MM.1S (cell line): ENCODE measurements at regions not wholly inside any gene's neighbourhood (a gene's known extent, or its start where the extent isn't known, plus 50 kb on each side); places are given as distances from the start of the nearest gene placed in this dataset.

Experiments
- DNase-seq: peaks from one replicate; pipeline ENCODE4 v3.0.0-alpha.2; 2015
- H2AFZ ChIP-seq: fragments of 300-600 bp; sonication (generic); 2 replicates; pipeline ENCODE4 v1.6.0; 2016; ENCODE audit warnings: antibody characterized with exemption, low read length
- H3F3A ChIP-seq: fragments of 300-600 bp; sonication (generic); 2 replicates; pipeline ENCODE4 v1.6.1; 2016; ENCODE audit warnings: mild to moderate bottlenecking, antibody characterized with exemption, low read length, moderate library complexity, mixed read lengths; ENCODE audit not compliant: insufficient read depth
- H3K27ac ChIP-seq: fragments of 300-600 bp; sonication (generic); 2 replicates; pipeline ENCODE4 v1.5.1; 2016; ENCODE audit warnings: mild to moderate bottlenecking, low read length
- H3K27me3 ChIP-seq: fragments of 300-600 bp; sonication (generic); replicated peaks from 2 replicates; pipeline ENCODE4 v1.6.0; 2016; ENCODE audit warnings: low read length; ENCODE audit not compliant: insufficient read depth
- H3K36me3 ChIP-seq: fragments of 300-600 bp; sonication (generic); replicated peaks from 2 replicates; pipeline ENCODE4 v1.6.1; 2016; ENCODE audit warnings: mild to moderate bottlenecking, low read length, mixed read lengths; ENCODE audit not compliant: insufficient read depth
- H3K4me1 ChIP-seq: fragments of 300-600 bp; sonication (generic); 2 replicates; pipeline ENCODE4 v1.6.1; 2016; ENCODE audit warnings: low read length, mixed read lengths
- H3K4me2 ChIP-seq: fragments of 300-600 bp; sonication (generic); 2 replicates; pipeline ENCODE4 v1.6.0; 2016; ENCODE audit warnings: low read depth, low read length
- H3K4me3 ChIP-seq: fragments of 300-600 bp; sonication (generic); 2 replicates; pipeline ENCODE4 v1.5.1; 2016; ENCODE audit warnings: low read length, mixed read lengths
- H3K79me2 ChIP-seq: fragments of 300-600 bp; sonication (generic); 2 replicates; pipeline ENCODE4 v1.6.1; 2016; ENCODE audit warnings: mixed run types, low read length, mixed read lengths
- H3K9ac ChIP-seq: fragments of 300-600 bp; sonication (generic); 2 replicates; pipeline ENCODE4 v1.6.1; 2016; ENCODE audit warnings: low read length, mixed read lengths
- H3K9me2 ChIP-seq: fragments of 300-600 bp; sonication (generic); replicated peaks from 2 replicates; pipeline ENCODE4 v1.6.1; 2016; ENCODE audit warnings: mild to moderate bottlenecking, low read length, mixed read lengths; ENCODE audit not compliant: insufficient read depth
- H3K9me3 ChIP-seq: fragments of 300-600 bp; sonication (generic); replicated peaks from 2 replicates; pipeline ENCODE4 v1.6.1; 2016; ENCODE audit warnings: mild to moderate bottlenecking, low read length, mixed read lengths; ENCODE audit not compliant: insufficient read depth
- H4K20me1 ChIP-seq: fragments of 300-600 bp; sonication (generic); 2 replicates; pipeline ENCODE4 v1.6.1; 2016; ENCODE audit warnings: mild to moderate bottlenecking, low read length, moderate library complexity, mixed read lengths; ENCODE audit not compliant: insufficient read depth
- EZH2 ChIP-seq: fragments of 300-600 bp; sonication (generic); optimal IDR thresholded peaks from 2 replicates; pipeline ENCODE3; 2017; ENCODE audit warnings: low read depth, mild to moderate bottlenecking, antibody characterized with exemption, low read length, mixed read lengths
- EZH2phosphoT487 ChIP-seq: fragments of 300-600 bp; sonication (generic); IDR thresholded peaks from 2 replicates; pipeline ENCODE4 v1.6.1; 2018; ENCODE audit warnings: antibody characterized with exemption, low read length
- TF ChIP-seq, protein P1 (sequence below): fragments of 300-600 bp; sonication (generic); IDR thresholded peaks from 2 replicates; pipeline ENCODE4 v1.5.1; 2016; ENCODE audit warnings: antibody characterized with exemption, low read length, mixed read lengths

DNA sequence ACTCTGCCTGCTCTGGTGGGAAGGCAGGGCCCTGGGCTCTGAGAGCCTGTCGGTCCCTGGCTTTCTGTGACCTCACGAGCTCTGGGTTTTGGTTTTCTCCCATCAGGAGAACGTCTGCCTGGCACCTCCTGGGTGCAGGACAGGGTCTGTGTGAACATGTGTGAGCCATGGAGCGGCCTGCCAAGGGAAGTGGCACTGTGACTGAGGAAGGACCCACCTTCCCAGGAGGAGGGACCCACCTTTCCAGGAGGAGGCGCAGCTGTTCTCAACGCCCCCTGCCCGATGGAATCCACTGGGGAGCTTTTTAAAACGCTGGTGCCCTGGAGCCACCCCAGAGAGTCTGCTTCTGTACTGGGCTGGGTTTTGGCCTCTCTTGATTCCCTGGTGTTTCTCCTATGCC, 168.7 kb downstream of the GLI2 start:
- Histone ChIP-seq H3K4me1 (no peaks in the 10 kb centered on the region), H3F3A (no peaks in the 10 kb centered on the region), H4K20me1 (no peaks in the 10 kb centered on the region), H3K9me3 (no peaks in the 10 kb centered on the region), H3K27me3 (no peaks in the 10 kb centered on the region), H3K79me2 (no peaks in the 10 kb centered on the region), H3K27ac (no peak overlapping the region), H3K4me3 (no peak overlapping the region), H3K36me3 (no peaks in the 10 kb centered on the region), H3K9ac (no peak overlapping the region), H3K9me2 (no peaks in the 10 kb centered on the region), H2AFZ (no peak overlapping the region), H3K4me2 (no peak overlapping the region)
- no peak for DNase-seq
- TF ChIP-seq, protein P1, sequence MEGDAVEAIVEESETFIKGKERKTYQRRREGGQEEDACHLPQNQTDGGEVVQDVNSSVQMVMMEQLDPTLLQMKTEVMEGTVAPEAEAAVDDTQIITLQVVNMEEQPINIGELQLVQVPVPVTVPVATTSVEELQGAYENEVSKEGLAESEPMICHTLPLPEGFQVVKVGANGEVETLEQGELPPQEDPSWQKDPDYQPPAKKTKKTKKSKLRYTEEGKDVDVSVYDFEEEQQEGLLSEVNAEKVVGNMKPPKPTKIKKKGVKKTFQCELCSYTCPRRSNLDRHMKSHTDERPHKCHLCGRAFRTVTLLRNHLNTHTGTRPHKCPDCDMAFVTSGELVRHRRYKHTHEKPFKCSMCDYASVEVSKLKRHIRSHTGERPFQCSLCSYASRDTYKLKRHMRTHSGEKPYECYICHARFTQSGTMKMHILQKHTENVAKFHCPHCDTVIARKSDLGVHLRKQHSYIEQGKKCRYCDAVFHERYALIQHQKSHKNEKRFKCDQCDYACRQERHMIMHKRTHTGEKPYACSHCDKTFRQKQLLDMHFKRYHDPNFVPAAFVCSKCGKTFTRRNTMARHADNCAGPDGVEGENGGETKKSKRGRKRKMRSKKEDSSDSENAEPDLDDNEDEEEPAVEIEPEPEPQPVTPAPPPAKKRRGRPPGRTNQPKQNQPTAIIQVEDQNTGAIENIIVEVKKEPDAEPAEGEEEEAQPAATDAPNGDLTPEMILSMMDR, result no peak
- TF ChIP-seq EZH2phosphoT487 (no peak), EZH2 (no peak)

- no peaks in the 10 kb centered on the region for H4K20me1 ChIP-seq
- no peaks in the 10 kb centered on the region for H3K27me3 ChIP-seq
- no peaks in the 10 kb centered on the region for H3K79me2 ChIP-seq
- H3K27ac ChIP-seq, result no peak overlapping the region
- no peaks in the 10 kb centered on the region for H3K36me3 ChIP-seq
- DNase-seq, result no peak
- H3K4me2 ChIP-seq, result no peak overlapping the region
- no peak overlapping the region for H3K4me3 ChIP-seq
- H3K9me3 ChIP-seq, result no peaks in the 10 kb centered on the region
- no peaks in the 10 kb centered on the region for H3K9me2 ChIP-seq
- H3K4me1 ChIP-seq, result no peaks in the 10 kb centered on the region
- no peak for TF ChIP-seq EZH2
- H3K9ac ChIP-seq, result no peak overlapping the region
- H2AFZ ChIP-seq, result no peak overlapping the region
- no peaks in the 10 kb centered on the region for H3F3A ChIP-seq
Measured at GRCh38 chr2:120904830-120905234, 169.2 kb downstream of the GLI2 start.

GRCh38 chr2:120905298-120905697, 169.6 kb downstream of the GLI2 start:
- no peaks in the 10 kb centered on the region for H3K4me1 ChIP-seq
- H3F3A ChIP-seq, result no peaks in the 10 kb centered on the region
- DNase-seq, result no peak
- no peak overlapping the region for H2AFZ ChIP-seq
- TF ChIP-seq EZH2phosphoT487 (no peak), EZH2 (no peak)
- TF ChIP-seq, protein P1, result no peak
- H3K27me3 ChIP-seq, result no peaks in the 10 kb centered on the region
- H4K20me1 ChIP-seq, result no peaks in the 10 kb centered on the region
- H3K27ac ChIP-seq, result no peak overlapping the region
- no peak overlapping the region for H3K9ac ChIP-seq
- H3K4me3 ChIP-seq, result no peak overlapping the region
- H3K4me2 ChIP-seq, result no peak overlapping the region
- no peaks in the 10 kb centered on the region for H3K79me2 ChIP-seq
- H3K36me3 ChIP-seq, result no peaks in the 10 kb centered on the region
- no peaks in the 10 kb centered on the region for H3K9me3 ChIP-seq
- no peaks in the 10 kb centered on the region for H3K9me2 ChIP-seq

DNA sequence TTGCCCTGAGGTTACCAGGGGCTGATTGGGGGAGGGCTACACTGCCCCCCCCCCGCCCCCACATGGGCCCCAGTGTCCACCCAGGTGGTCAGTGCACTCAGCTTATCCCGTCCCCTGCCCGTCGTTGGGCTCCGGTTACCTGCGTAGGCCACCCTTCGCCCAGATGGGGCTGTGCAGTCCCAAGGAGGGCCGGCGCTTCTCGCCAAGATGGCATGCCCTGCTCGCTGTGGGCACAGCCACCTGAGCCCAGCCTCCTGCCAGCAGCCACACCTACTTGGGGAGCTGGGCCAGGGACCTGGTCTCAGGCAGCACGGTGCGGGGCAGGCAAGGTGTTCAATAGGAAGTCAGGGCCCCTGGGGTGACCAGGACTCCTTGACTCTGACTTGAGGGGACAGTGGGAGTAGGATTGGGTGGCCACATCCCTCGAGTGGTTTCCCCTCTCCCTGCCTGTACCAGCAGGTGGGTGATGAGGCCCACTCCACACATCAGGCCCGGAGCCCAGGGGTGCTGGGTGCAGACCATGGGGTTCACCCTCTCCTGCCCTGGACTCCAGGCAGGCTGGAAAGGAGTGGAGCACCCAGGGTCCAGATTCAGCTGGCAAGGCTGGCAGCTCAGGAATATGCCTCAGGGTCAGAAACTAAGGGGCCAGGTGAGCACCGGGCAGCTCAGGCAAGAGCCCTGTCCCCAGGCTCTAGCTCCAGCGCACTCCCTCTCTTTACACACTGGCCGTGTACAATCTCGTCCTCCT, 170.3 kb downstream of the GLI2 start:
- Histone ChIP-seq H3K27ac (no peak overlapping the region), H3K36me3 (no peaks in the 10 kb centered on the region), H3K27me3 (no peaks in the 10 kb centered on the region), H3K9me3 (no peaks in the 10 kb centered on the region), H3K4me1 (no peaks in the 10 kb centered on the region), H3K9ac (no peak overlapping the region), H3F3A (no peaks in the 10 kb centered on the region), H4K20me1 (no peaks in the 10 kb centered on the region), H3K4me2 (no peak overlapping the region), H3K4me3 (no peak overlapping the region), H3K79me2 (no peaks in the 10 kb centered on the region), H2AFZ (no peak overlapping the region), H3K9me2 (no peaks in the 10 kb centered on the region)
- TF ChIP-seq EZH2, result no peak
- TF ChIP-seq, protein P1, result no peak
- TF ChIP-seq EZH2phosphoT487, result no peak
- DNase-seq, result no peak
